ENCODE measurements at regions not wholly inside any gene's neighbourhood (a gene's known extent, or its start where the extent isn't known, plus 50 kb on each side); places are given as distances from the start of the nearest gene placed in this dataset.

- Histone ChIP-seq H3K4me2 (ENCODE audit: insufficient read depth, low read length) (no peak overlapping the region), H3K79me2 (ENCODE audit: insufficient read depth, low read length) (no peaks in the 10 kb centered on the region), H2AFZ (ENCODE audit: low read depth, low read length) (no peak overlapping the region), H3K27me3 (ENCODE audit: insufficient read depth, low read length, poor library complexity) (no peaks in the 10 kb centered on the region), H3K9me3 (ENCODE audit: insufficient read depth, low read length, severe bottlenecking) (peaks cover 4% of the 10 kb centered on the region), H3K36me3 (ENCODE audit: insufficient read depth, low read length) (no peaks in the 10 kb centered on the region), H3K4me1 (ENCODE audit: insufficient read depth, low read length) (no peaks in the 10 kb centered on the region), H3K4me3 (ENCODE audit: low read depth in 1 of 2, low read length in 2 of 2) (no peak overlapping the region), H3K27ac (ENCODE audit: low read length) (no peak overlapping the region), H3K9ac (ENCODE audit: low read depth, low read length) (no peak overlapping the region), H4K20me1 (ENCODE audit: insufficient read depth, low read length) (no peaks in the 10 kb centered on the region)
- TF ChIP-seq EZH2 (IDR thresholded peaks at IDR 0.05; ENCODE audit: borderline replicate concordance, low read depth, low read length, severe bottlenecking) (no peak), CTCF (IDR thresholded peaks at IDR 0.05; ENCODE audit: borderline replicate concordance, extremely low read depth, low read length, poor library complexity, severe bottlenecking) (no peak)
- no peak for ATAC-seq (ENCODE audit: insufficient read depth, low read depth)
- DNase-seq, result no peak
Measured at GRCh38 chr5:158096835-158097234, 237.9 kb upstream of the CLINT1 start.

- H3K4me3 ChIP-seq (ENCODE audit: low read depth in 1 of 2, low read length in 2 of 2), result no peak overlapping the region
- H4K20me1 ChIP-seq (ENCODE audit: insufficient read depth, low read length), result no peaks in the 10 kb centered on the region
- no peak for ATAC-seq (ENCODE audit: insufficient read depth, low read depth)
- no peak overlapping the region for H3K4me2 ChIP-seq (ENCODE audit: insufficient read depth, low read length)
- no peaks in the 10 kb centered on the region for H3K9me3 ChIP-seq (ENCODE audit: insufficient read depth, low read length, severe bottlenecking)
- no peak overlapping the region for H2AFZ ChIP-seq (ENCODE audit: low read depth, low read length)
- H3K27me3 ChIP-seq (ENCODE audit: insufficient read depth, low read length, poor library complexity), result no peaks in the 10 kb centered on the region
- no peaks in the 10 kb centered on the region for H3K79me2 ChIP-seq (ENCODE audit: insufficient read depth, low read length)
- no peak overlapping the region for H3K27ac ChIP-seq (ENCODE audit: low read length)
- H3K36me3 ChIP-seq (ENCODE audit: insufficient read depth, low read length), result no peaks in the 10 kb centered on the region
- no peaks in the 10 kb centered on the region for H3K4me1 ChIP-seq (ENCODE audit: insufficient read depth, low read length)
- no peak overlapping the region for H3K9ac ChIP-seq (ENCODE audit: low read depth, low read length)
- TF ChIP-seq CTCF (IDR thresholded peaks at IDR 0.05; ENCODE audit: borderline replicate concordance, extremely low read depth, low read length, poor library complexity, severe bottlenecking), result no peak
- TF ChIP-seq EZH2 (IDR thresholded peaks at IDR 0.05; ENCODE audit: borderline replicate concordance, low read depth, low read length, severe bottlenecking), result no peak
- no peak for DNase-seq
Measured at GRCh38 chr5:158086856-158087255, 227.9 kb upstream of the CLINT1 start.

GRCh38 chr5:158084292-158084691 is 225.3 kb upstream of the CLINT1 start:
- H3K9me3 ChIP-seq (ENCODE audit: insufficient read depth, low read length, severe bottlenecking), result no peaks in the 10 kb centered on the region
- no peak for DNase-seq
- no peaks in the 10 kb centered on the region for H4K20me1 ChIP-seq (ENCODE audit: insufficient read depth, low read length)
- H3K4me1 ChIP-seq (ENCODE audit: insufficient read depth, low read length), result no peaks in the 10 kb centered on the region
- H3K4me3 ChIP-seq (ENCODE audit: low read depth in 1 of 2, low read length in 2 of 2), result no peak overlapping the region
- no peak overlapping the region for H2AFZ ChIP-seq (ENCODE audit: low read depth, low read length)
- no peaks in the 10 kb centered on the region for H3K27me3 ChIP-seq (ENCODE audit: insufficient read depth, low read length, poor library complexity)
- no peak for ATAC-seq (ENCODE audit: insufficient read depth, low read depth)
- no peaks in the 10 kb centered on the region for H3K79me2 ChIP-seq (ENCODE audit: insufficient read depth, low read length)
- TF ChIP-seq CTCF (IDR thresholded peaks at IDR 0.05; ENCODE audit: borderline replicate concordance, extremely low read depth, low read length, poor library complexity, severe bottlenecking) (no peak), EZH2 (IDR thresholded peaks at IDR 0.05; ENCODE audit: borderline replicate concordance, low read depth, low read length, severe bottlenecking) (no peak)
- no peak overlapping the region for H3K4me2 ChIP-seq (ENCODE audit: insufficient read depth, low read length)
- H3K36me3 ChIP-seq (ENCODE audit: insufficient read depth, low read length), result no peaks in the 10 kb centered on the region
- no peak overlapping the region for H3K27ac ChIP-seq (ENCODE audit: low read length)
- H3K9ac ChIP-seq (ENCODE audit: low read depth, low read length), result no peak overlapping the region
